Stimulated activated CD4-positive, alpha-beta T cell treated with anti-CD3 and anti-CD28 coated beads, Interleukin-4, amount 100 ng/mL, for 24 hours (primary cell): ENCODE measurements at regions not wholly inside any gene's neighbourhood (a gene's known extent, or its start where the extent isn't known, plus 50 kb on each side); places are given as distances from the start of the nearest gene placed in this dataset.

Experiments used
- DNase-seq: peaks from one replicate; pipeline ENCODE4 v3.0.0-alpha.2; 2020

DNA sequence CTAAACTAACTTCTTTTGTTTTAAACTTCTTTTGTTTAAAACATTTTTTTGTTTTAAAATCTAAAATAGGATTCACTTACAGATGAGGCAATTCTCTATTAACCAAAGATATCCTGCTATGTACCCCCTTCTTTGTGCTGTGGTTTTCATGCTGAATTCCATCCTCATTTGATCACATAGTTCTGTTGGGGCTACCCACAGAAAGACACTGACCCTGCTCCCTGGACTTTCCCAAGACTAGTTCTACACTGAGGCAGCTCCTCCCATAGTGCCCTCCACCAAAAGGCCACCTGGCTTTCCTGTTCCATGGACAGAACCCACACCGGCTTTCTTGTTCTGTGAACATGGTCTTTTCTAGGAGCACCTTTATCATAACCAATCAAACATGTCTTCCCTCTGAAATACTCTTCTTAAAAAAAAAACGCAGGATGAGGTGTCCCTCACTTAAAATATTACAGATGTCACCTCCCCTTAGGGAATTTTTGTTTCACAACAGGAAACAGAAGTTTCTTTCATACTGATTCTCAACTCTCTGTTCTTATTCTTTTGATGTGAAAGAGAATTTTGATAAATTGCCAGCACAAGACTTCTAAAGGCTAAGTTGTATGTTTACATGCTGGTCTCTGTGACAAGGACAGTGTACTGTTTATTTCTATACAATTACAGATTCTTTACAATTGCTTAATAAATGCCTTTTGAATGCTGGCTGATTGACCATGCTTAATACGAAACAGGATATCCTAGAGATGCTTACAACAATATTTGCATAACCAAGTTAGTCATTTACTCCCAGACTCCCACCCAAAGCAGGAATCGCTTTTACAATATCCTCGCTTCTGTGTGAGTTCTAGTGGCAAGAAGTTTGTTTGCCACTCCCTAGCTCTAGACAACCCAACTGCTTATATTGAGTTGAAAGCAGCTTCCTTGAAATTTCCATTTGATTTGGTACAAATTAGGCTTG, 300.4 kb downstream of the DTWD2 start:
- no peak for DNase-seq

DNA sequence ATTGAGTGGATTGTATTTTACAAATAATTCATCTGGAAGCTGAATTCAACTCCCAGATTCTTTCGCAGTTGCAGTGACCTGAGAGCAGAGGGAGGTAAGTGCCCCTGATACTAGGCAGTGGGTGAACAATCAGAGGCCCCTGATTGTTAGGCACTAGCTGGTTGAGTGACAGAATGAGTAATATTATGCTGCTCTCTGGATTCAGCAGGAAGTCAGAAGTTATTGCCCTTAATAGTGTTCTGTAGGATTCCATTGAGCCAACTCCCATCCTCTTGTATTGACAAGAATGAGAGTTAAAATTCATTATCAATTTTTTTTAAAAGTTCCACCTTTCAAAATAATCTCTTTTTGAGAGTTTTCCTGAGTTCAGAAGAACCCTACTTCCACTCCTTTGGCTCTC, 301.2 kb downstream of the DTWD2 start:
- DNase-seq, result no peak

DNA sequence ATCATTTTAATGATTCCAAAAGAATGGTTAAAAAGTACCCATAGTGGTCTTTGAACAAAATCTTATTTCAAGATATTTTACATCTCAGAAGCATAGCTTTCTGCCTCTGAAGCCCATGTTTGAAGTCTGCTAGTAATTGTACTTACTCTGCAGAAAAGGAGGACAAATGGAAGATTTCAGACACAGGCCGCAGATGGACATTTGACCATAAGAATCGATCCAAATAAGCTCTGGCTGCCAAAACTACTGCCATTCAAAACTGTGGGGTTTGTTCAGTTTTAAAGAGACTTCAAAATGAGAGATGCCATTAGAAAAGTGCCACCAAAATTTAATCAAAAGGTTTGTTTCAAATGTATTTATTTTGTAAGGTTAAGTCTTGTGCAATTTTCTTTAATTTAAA, 306.7 kb downstream of the DTWD2 start:
- no peak for DNase-seq

DNA sequence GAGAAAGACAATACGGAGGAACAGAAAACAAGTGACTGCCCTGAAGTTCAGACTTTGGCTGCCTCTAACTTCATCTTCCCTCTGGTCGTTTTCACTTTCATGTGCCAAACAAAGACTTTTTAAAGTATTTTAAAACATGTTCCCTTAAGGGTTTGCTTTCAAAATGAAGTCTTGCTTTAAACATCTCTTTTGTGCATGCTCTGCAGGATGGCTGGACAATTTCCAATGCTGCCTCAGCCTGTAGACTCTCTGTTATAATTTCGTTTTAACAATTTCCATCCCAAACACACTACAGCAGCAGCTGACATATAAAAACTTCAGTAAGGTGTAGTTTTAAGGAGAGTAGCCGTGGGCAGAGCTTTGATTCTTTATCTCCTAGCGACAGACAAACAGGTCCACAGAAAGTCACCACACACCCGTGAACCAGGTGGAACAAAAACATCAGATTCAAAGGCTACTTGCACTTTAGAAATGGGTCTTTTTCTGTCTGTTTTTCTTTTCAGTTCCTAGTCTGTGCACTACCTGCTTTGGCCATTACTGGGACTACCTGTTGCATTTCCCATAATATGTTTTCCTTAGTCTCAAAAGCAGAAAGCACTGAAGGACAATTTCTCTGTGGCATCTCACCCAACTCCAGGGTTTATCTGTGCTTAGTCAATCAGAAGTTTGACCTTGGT, 308.9 kb downstream of the DTWD2 start:
- DNase-seq, result no peak

DNA sequence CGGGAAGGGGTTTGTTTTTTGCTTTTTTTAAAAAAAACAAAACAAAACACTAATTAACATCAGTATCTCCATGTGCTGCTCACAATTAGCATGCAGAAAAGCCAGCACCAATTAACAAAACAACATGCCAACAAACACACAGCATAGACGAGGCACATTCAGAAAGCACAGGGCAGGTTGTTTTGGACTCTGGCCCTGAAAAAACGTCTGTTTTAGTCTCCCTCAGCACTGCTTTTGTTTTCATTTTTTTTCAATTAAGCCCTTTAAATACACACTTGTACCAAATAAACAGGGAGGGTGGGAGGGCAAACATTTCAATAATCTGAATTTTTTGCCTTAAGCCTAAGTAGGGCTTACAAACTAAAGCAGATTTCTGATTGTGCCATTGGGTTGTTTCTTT, 309.6 kb downstream of the DTWD2 start:
- no peak for DNase-seq

DNA sequence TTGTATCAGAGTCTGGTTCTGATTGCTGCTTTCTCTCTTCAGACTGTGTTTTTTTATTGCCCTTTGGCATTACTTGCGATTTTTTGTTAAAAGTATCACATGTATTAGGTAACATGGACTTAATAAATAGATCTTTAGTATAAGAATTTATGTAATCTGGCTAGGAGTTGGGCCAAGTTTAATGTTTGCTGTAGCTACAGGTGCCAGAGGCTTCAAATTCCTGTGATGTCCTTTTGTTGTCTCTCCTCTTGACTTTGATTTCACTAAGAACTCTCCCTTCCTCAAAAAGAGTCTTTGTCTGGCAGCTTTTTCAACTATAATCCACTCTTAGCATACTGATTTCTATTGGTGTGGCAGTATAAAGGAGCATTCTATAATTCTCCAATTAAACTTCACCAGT, 313.1 kb downstream of the DTWD2 start:
- no peak for DNase-seq

DNA sequence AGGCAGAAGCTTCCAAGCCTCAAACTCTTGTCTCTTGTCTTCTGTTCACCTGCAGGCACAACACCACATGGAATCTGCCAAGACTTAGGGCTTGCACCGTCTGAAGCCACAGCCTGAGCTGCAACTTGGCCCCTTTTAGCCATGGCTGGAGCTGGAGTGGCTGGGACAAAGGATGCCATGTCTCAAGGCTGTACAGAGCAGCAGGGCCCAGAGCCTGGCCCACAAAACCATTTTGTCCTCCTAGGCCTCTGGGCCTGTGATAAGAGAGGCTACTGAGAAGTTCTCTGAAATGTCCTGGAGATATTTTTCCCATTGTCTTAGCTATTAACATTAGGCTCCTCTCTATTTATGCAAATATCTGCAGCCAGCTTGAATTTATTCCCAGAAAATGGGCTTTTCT, 330.8 kb downstream of the DTWD2 start:
- no peak for DNase-seq

DNA sequence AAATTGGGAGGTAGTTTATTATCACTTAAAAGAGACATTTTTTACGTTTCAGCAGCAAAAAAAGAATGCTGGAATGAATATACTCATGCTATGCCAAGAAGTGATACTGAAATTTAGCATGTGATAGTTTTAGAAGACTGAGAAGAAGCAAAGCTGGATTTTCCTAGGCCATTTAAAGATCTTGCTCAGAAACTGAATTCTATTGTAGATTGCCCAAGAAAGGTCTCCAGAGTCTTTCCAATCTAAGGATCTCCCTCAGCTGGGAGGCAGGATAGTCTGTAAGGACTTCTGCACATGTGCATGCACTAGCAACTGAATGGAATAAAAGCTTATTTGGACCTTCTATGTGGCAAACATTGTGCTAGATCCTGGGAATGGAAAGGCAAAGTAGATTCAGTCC, 334.5 kb downstream of the DTWD2 start:
- no peak for DNase-seq

DNA sequence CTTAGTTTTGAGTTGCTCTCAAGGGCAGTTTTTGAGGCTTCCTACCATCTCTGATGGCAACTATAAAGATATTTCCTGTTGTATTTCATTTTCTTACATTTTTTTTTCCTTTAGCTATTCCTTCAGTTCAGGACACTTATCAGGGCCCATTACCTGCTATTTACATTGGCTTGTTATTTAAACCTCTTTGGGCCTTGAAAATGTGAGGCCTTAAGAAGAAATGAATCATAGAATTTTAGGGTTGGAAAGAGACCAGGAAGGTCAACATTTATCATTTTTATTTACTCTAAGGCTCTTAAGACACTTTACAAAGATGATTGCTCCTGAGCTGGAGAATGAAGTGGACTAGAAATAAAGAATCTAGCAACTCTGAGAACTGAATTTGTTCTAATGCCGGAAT, 335.2 kb downstream of the DTWD2 start:
- no peak for DNase-seq

DNA sequence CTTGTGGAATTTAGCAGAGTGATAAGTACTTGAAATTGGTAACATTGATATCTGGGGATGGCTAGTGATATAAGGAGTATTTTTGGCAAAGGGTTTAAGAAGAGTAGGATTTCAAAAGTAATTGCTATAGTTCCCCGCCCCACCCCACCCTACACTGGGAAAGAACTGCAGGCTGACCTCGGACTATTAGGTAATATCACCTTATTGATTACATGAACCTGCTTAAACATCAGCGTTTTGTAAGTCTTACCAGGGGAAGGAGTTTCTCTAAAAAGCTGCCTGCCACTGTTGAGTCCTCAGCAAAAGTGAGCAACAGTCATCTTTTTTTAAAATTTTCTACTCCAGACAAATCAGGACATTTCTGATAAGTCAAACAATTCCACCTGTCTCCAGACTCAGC, 337.3 kb downstream of the DTWD2 start:
- DNase-seq, result no peak

DNA sequence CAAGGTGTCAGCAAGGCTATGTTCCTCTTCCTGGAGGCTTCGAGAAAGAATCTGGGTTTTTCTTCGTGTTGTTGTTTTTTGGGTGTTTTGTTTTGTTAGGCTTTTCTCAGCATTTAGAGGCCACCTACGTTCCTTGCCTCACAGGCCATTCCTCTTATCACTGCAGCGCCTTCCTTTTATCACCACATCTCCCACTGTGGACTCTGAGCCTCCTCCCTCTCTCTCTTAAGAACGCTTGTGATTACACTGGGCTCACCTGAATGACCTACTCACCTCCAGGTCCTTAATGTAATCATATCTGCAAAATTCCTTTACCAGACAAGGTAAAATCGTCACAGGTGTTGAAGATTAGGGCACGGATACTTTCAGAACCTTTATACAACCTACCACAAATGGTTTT, 340.8 kb downstream of the DTWD2 start:
- no peak for DNase-seq

DNA sequence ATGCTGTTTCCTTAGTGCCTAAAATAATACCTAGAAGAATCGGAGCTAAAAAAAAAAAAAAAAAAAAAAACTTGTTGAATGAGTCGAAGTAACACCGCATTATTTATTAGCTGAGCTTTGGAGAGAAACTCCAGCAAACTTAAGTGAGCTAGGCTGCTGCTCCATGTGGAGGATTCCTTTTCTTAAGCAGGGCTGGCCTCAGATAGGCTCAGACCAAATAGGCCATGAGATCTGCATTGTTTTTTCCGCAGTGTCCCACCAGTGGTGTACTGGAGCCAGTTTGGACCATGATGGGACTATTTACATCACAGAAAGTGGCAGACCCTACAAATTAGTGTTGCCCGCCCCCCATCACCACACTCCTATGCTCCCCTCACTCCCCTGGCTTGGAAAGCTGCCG, 341.4 kb downstream of the DTWD2 start:
- no peak for DNase-seq

DNA sequence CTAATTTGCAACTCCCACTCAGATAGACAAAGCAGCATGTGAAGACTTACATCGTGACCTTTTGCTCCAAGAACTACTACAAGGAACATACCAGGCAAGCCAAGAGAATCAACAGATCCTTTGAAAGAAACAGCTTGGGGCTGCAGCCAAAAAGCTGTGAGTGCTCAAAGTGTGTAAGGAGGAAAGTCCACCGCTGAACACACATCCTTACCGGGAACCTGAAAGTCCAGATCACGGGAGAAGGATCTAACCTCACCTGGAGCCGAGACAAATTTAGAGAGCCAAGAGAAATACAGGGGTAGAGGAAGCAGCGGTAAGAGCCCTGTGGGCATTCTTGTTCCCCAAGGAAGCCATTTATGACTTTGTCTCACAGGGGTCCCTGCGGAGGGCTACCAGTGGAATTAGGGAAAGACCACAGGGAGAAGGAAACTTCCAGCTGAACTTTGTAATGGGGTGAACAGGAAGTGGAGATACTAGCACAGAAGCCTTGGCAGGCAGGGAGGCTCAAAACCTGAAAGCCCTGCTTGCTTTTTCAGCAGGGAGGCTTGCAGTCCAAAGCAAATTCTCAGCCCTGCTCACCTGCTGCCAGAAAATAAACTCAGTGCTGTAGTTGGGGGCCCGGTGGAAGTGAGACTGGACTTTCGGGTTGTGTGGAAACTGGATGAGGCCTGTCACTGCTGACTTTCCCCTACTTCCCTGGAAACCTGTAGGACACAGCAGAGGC, 350.2 kb downstream of the DTWD2 start:
- no peak for DNase-seq

DNA sequence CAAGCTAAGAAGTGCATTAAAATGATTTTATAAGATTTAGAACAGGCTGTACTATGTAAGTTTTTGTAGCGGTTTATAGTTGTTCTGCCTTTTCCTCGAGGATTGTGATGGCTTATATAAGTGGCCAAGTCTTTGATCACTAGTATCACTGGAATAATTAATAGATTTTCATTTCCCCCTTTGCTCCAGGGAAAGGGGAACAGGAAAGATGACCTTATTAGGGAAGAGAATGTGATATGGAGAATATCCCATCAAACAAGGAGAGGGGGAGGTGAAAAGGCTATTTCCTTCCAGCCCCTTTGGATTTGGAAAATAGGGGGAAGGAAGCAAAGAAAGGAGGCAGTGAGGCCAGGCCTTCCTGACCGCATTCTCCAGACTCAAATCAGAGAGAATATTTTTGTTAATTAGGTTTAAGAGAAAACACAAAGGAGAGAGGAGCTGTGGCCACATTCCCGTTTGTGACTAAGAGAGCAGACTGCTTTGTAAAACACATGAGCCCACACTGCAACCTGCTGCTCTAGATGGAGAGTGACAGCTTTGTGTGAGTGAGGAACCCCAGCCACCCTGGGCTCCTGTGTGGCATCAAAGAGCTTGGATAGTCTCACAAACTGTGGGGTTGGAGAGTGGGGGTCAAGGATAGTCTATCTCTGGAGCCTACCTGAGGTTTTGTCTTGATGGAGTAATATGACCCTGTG, 359.5 kb downstream of the DTWD2 start:
- no peak for DNase-seq

DNA sequence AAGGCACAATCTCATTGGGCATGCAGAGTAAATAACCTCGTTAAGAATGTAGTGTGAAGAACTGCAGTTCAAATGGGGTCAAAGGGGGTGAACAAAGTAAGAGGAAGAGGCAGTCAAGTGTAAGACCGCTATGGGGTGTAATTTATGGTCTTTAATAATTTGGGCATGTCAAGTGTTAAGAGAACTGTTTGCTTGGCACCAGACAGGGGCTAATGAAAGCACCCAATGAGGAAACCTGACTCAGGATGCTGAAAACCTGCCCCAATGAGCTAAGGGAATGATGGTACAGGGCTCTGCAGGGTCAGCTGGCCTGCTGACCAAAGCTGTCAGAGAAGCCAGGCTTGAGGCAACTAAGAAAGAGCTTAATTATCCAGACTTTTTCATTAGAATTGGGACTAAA, 368.1 kb downstream of the DTWD2 start:
- no peak for DNase-seq

DNA sequence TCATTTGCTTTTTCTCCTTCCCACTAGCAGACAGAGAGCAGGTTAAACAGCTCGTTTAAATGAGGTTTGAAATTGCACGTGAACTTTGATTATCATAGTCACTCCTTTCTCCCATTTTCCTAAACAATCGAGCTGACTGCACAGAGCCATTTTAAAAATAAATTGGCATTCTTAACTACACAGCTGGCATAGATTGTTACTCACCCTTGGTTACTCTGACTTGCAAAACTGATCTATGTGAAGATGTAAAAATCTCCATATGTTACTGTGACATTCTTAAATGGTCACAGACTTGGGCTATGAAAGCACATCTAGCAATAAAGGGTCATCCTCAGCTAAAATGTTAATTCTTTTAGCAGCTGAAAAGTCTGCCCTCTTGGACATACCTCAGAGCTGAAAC, 368.5 kb downstream of the DTWD2 start:
- DNase-seq, result no peak

DNA sequence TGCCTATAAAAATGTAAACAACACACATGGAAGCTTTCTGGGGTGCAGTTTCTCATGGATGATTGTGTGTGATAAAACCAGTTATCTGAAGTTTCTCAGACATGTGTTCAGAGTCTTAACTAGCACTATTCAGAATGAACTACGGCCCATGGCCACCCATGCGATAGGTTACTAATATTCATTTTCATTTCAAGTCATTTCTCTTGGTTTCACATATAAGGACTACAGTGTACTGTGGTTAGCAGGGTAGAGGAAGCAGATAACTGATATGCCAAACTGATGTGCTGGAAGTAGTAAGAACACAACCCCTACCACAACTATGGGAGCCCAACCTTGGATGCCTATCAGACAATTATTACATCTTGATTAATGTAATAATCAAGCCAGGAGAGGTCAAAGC, 372.1 kb downstream of the DTWD2 start:
- no peak for DNase-seq

DNA sequence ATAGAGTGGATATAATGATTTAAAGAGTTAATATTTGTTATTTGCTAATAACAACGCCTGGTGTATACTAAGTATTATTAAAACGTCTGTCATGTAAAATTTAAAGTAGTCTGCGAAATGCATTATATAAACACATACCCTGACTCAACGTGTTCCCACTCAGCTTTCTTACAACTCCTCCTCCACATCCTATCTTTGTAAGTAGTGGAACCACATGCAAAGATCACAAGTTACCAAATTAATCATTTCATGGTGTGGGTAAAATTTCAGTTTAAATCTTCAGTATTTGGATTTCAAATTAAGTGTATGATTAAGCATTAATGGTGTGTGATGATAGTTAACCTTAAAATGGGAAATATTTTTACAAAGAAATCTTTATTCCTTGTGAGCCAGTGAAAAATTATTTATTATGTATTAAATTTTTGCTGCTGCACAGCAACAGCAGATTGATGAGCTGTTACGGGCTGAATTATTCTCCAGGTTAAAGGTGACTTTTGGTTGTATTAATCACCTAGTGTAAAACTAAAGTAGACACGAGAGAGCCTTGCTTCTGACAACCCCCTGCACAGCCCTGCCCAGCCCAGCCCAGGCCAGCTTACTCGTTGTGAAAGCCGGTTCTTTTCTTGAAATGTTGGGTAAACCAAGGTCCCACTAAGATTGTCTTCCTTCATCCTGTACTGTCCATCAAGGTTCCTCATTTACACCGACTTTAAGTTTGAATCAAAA, 373.5 kb downstream of the DTWD2 start:
- no peak for DNase-seq

DNA sequence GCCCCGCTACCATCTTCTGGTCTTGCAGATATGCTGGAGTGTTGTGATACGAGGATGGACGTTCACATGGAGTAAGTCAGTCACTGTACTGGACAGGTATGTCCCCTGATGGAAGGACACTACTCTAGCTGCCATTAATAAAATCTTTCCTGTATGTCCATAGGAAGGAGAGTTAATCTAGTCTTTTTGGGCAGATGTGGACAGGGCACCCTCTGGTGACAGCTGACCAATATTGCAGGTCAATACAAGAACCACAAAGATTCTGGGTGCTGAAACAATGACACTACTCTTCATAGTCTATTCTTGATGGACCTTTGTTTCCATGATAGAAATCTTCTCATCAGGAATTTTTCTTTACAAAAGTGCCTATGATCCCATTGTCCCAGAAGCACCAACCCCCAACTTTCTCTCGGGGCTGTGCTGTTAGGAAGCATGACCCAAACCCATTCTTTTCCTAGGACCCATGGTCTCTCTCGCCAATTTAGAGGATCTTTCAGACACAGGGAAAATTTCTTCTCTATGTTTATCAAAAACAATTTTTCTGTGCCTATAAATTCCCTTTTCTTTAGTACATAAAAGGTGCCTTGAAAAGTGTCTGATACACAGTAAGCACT, 376.9 kb downstream of the DTWD2 start:
- DNase-seq, result no peak

DNA sequence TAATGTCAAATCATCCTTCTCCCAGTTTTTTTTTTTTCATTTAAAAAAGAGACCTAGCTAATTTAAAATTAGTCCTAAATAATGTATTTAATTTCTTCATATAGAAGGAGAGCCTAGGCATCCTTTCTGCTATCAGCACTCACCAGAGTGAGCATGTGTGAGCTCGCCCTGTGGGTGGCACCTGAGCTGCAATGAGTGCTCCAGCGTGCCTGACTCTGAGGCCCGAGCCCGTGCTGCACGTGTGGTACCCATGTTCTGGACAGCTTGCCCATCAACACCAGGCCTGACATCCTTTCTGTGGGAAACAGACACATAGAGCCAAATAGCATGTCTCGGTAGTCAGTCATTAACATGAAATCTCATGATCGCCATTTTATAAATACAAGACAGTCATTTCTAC, 381.4 kb downstream of the DTWD2 start:
- DNase-seq, result no peak

DNA sequence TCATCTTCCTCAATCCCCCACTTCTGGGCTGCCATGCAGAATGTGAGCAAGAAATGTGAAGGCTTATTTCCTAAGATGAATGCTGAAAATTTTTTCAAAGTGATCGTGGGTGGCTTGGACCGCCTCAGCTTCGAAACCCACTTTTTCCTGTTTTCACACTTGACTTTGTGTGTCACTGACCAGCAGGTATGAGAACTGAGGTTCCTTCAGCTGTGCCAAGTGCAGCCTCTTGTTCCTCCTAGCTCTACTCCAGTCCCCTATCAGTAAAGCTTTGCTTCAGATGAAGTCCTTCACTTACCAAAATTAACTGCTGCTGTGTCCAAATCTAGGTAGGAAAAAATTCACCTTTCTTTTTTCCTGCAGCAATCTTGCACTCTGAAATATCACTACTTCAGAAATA, 382.6 kb downstream of the DTWD2 start:
- DNase-seq, result no peak

DNA sequence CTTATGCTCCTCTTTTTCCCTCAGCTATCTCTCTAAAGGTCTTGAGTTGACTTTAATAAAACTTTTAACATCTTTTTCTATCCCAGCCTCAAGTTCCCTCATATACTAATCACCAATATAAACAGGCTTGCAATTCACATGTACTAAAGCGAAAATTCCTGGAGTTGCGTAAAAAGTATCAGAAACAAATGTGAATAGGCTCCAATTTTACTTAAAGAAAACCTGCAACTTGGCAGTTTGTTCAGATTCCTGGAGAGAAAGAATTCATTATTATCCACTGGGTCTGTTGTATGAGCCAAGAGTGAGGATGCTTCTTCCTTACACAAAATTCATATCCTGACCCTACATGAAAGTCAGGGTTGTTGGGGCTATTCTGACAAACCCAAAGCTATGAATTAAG, 384.2 kb downstream of the DTWD2 start:
- DNase-seq, result no peak
